Liver (tissue), 8 donors: ENCODE measurements at regions not wholly inside any gene's neighbourhood (a gene's known extent, or its start where the extent isn't known, plus 50 kb on each side); places are given as distances from the start of the nearest gene placed in this dataset.

Source experiments
- DNase-seq: peaks from one replicate; pipeline ENCODE4 v3.0.0-alpha.2; 2017; ENCODE audit warnings: low spot score
- H3K27ac ChIP-seq, 2 donors: one replicate each; pipeline ENCODE4 v1.7.0; 2013; ENCODE audit warnings: inconsistent platforms in 2 of 2, low read length in 2 of 2, control low read depth in 1 of 2, low read depth in 1 of 2, mild to moderate bottlenecking in 1 of 2
- H3K27me3 ChIP-seq, 4 donors: one replicate each; pipeline versions ENCODE4 v1.6.1 to v1.7.0; 2013; ENCODE audit warnings: low read length in 3 of 4, inconsistent platforms in 1 of 4, mild to moderate bottlenecking in 1 of 4, moderate library complexity in 1 of 4; ENCODE audit not compliant: control insufficient read depth in 4 of 4, insufficient read depth in 4 of 4
- H3K36me3 ChIP-seq, 4 donors: one replicate each; pipeline versions ENCODE4 v1.6.1 to v1.7.0; 2013; ENCODE audit warnings: low read length in 3 of 4, mild to moderate bottlenecking in 3 of 4, low read depth in 1 of 4, moderate library complexity in 1 of 4; ENCODE audit not compliant: control insufficient read depth in 4 of 4, insufficient read depth in 3 of 4
- H3K4me1 ChIP-seq, 4 donors: one replicate each; pipeline versions ENCODE4 v1.6.1 to v1.7.0; 2013; ENCODE audit warnings: low read length in 3 of 4, mild to moderate bottlenecking in 3 of 4, moderate library complexity in 1 of 4; ENCODE audit not compliant: control insufficient read depth in 4 of 4, insufficient read depth in 4 of 4
- H3K4me3 ChIP-seq, 3 donors: one replicate each; pipeline versions ENCODE4 v1.6.1 to v1.7.0; 2013; ENCODE audit warnings: low read length in 3 of 3, control low read depth in 1 of 3, low read depth in 1 of 3, mild to moderate bottlenecking in 1 of 3
- H3K9ac ChIP-seq, 2 donors: one replicate each; pipeline ENCODE4 v1.7.0; 2013; ENCODE audit warnings: low read length in 2 of 2, mild to moderate bottlenecking in 2 of 2, moderate library complexity in 2 of 2, control low read depth in 1 of 2, low read depth in 1 of 2
- H3K9me3 ChIP-seq, 4 donors: one replicate each; pipeline versions ENCODE4 v1.6.1 to v1.7.0; 2013; ENCODE audit warnings: low read length in 3 of 4; ENCODE audit not compliant: control insufficient read depth in 4 of 4
- FOXA1 ChIP-seq: IDR thresholded peaks from 2 replicates; pipeline ENCODE4 v1.6.1; 2016; ENCODE audit warnings: antibody characterized with exemption
- GABPA ChIP-seq, 2 donors: IDR thresholded peaks in 1 of 2; conservative IDR thresholded peaks in 1 of 2; 2 replicates each; pipeline ENCODE4 v1.6.1; 2016; ENCODE audit warnings: antibody characterized with exemption in 2 of 2, mild to moderate bottlenecking in 1 of 2, moderate library complexity in 1 of 2
- HNF4G ChIP-seq: IDR thresholded peaks from 2 replicates; pipeline ENCODE4 v1.6.1; 2016; ENCODE audit warnings: antibody characterized with exemption
- NR2F2 ChIP-seq: IDR thresholded peaks from 2 replicates; pipeline ENCODE4 v1.6.1; 2016; ENCODE audit warnings: antibody characterized with exemption
- RAD21 ChIP-seq, 2 donors: IDR thresholded peaks; 2 replicates each; pipeline ENCODE4 v1.6.1; 2016; ENCODE audit warnings: antibody characterized with exemption in 2 of 2, mild to moderate bottlenecking in 2 of 2
- RXRA ChIP-seq, 2 donors: IDR thresholded peaks; 2 replicates each; pipeline ENCODE4 v1.6.1; 2017 to 2018; ENCODE audit warnings: antibody characterized with exemption in 2 of 2, mild to moderate bottlenecking in 1 of 2
- SP1 ChIP-seq: IDR thresholded peaks from 2 replicates; pipeline ENCODE4 v1.6.1; 2018; ENCODE audit warnings: antibody characterized with exemption, mild to moderate bottlenecking
- TAF1 ChIP-seq: conservative IDR thresholded peaks from 2 replicates; pipeline ENCODE4 v1.6.1; 2016; ENCODE audit warnings: antibody characterized with exemption, mild to moderate bottlenecking
- YY1 ChIP-seq: IDR thresholded peaks from 2 replicates; pipeline ENCODE4 v1.6.1; 2016; ENCODE audit warnings: antibody characterized with exemption, mild to moderate bottlenecking
- WGBS: extraction: QIAGEN DNeasy Blood & Tissue Kit; methylation state at CpG from one replicate; pipeline ENCODE4 v1.1.7; 2013; 5-methylcytosine and 5-hydroxymethylcytosine counted together
- TF ChIP-seq, protein P1 (sequence below): IDR thresholded peaks from 2 replicates; pipeline ENCODE4 v1.6.1; 2016; ENCODE audit warnings: antibody characterized with exemption
- TF ChIP-seq, protein P2 (sequence below): IDR thresholded peaks from 2 replicates; pipeline ENCODE4 v1.6.1; 2016; ENCODE audit warnings: antibody characterized with exemption, mild to moderate bottlenecking
- TF ChIP-seq, protein P3 (sequence below): fragments of 150-350 bp; IDR thresholded peaks from 2 replicates; pipeline ENCODE4 v1.5.1; 2017; ENCODE audit warnings: improper control_type of control experiment, low read depth, low read length; ENCODE audit not compliant: missing input control
- donor health status: healthy.
- donor health status: healthy.
- donor health status: healthy.
- donor health status: healthy.
- donor health status: healthy.

DNA sequence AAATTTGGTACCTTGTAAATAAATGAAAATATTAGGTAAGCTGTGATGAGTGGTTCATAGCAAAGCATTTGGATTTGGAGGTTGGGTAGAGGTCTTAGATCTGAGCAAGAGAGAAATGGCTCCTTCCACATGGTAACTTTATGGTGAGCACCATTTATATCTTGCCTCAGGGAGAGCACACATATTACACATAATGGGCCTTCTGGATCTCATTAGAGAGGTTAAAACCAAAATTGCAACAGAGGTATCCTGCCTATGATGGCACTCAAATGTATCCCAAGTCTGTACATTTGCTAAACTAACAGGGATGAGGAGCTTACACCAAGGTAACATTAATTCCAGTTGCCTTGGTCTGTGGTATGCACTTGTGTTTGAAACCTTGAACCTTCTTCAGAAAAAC, 87.1 kb upstream of the PUDP start:
- TF ChIP-seq, protein P1, sequence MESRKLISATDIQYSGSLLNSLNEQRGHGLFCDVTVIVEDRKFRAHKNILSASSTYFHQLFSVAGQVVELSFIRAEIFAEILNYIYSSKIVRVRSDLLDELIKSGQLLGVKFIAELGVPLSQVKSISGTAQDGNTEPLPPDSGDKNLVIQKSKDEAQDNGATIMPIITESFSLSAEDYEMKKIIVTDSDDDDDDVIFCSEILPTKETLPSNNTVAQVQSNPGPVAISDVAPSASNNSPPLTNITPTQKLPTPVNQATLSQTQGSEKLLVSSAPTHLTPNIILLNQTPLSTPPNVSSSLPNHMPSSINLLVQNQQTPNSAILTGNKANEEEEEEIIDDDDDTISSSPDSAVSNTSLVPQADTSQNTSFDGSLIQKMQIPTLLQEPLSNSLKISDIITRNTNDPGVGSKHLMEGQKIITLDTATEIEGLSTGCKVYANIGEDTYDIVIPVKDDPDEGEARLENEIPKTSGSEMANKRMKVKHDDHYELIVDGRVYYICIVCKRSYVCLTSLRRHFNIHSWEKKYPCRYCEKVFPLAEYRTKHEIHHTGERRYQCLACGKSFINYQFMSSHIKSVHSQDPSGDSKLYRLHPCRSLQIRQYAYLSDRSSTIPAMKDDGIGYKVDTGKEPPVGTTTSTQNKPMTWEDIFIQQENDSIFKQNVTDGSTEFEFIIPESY, result no peak
- TF ChIP-seq RXRA (IDR thresholded peaks at IDR 0.05) (no peak), FOXA1 (no peak), GABPA (IDR thresholded peaks at IDR 0.05 in 1 of 2, conservative IDR thresholded peaks at IDR 0.05 in 1 of 2) (no peak)
- TF ChIP-seq, protein P2, sequence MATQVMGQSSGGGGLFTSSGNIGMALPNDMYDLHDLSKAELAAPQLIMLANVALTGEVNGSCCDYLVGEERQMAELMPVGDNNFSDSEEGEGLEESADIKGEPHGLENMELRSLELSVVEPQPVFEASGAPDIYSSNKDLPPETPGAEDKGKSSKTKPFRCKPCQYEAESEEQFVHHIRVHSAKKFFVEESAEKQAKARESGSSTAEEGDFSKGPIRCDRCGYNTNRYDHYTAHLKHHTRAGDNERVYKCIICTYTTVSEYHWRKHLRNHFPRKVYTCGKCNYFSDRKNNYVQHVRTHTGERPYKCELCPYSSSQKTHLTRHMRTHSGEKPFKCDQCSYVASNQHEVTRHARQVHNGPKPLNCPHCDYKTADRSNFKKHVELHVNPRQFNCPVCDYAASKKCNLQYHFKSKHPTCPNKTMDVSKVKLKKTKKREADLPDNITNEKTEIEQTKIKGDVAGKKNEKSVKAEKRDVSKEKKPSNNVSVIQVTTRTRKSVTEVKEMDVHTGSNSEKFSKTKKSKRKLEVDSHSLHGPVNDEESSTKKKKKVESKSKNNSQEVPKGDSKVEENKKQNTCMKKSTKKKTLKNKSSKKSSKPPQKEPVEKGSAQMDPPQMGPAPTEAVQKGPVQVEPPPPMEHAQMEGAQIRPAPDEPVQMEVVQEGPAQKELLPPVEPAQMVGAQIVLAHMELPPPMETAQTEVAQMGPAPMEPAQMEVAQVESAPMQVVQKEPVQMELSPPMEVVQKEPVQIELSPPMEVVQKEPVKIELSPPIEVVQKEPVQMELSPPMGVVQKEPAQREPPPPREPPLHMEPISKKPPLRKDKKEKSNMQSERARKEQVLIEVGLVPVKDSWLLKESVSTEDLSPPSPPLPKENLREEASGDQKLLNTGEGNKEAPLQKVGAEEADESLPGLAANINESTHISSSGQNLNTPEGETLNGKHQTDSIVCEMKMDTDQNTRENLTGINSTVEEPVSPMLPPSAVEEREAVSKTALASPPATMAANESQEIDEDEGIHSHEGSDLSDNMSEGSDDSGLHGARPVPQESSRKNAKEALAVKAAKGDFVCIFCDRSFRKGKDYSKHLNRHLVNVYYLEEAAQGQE, result no peak

DNA sequence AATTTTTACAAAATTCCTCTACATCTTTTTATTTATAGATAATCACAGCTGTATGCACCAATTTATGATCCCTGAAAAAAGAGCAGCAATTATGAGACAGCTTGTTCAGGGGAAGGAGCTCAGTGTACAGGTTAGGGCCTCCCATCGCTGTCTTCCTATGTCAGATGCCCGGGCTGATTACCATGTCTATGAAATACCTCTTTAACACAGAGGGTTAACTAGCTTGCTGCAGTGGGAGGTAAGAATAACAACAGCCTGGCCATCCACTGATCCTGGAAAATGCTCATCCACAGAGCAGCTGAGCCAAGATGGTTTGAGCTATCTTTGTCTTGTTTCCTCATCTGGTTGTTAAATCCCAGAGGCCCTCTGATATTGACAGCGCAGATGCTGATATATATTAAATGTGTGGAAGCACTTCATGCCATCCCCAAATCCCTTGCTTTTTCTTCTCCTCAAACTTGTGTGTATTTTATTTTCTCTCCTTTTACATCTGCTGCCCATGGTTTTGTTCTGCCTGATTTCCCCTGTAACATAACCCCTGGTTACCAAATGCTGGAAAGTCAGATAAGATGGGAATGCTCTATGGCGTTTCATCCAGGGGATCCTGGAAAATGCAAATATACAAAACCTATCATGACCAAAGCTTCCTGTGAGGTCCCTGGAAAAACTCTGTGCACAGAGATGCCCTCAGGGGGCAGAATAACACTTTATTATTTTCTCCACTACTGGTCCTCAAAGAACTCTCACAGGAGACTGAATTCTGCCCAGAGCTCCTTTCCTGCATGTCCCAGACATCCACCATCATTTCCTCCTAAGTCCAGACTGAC, 85.8 kb upstream of the PUDP start:
- Histone ChIP-seq H3K9ac (no peak overlapping the region), H3K27ac (no peak overlapping the region), H3K27me3 (no peaks in the 10 kb centered on the region), H3K4me1 (no peaks in the 10 kb centered on the region), H3K9me3 (no peaks in the 10 kb centered on the region), H3K36me3 (no peaks in the 10 kb centered on the region), H3K4me3 (no peak overlapping the region)
- no peak for DNase-seq
- WGBS, result 90% methylated on average over 4 of the region's 4 CpGs
- TF ChIP-seq, protein P3, sequence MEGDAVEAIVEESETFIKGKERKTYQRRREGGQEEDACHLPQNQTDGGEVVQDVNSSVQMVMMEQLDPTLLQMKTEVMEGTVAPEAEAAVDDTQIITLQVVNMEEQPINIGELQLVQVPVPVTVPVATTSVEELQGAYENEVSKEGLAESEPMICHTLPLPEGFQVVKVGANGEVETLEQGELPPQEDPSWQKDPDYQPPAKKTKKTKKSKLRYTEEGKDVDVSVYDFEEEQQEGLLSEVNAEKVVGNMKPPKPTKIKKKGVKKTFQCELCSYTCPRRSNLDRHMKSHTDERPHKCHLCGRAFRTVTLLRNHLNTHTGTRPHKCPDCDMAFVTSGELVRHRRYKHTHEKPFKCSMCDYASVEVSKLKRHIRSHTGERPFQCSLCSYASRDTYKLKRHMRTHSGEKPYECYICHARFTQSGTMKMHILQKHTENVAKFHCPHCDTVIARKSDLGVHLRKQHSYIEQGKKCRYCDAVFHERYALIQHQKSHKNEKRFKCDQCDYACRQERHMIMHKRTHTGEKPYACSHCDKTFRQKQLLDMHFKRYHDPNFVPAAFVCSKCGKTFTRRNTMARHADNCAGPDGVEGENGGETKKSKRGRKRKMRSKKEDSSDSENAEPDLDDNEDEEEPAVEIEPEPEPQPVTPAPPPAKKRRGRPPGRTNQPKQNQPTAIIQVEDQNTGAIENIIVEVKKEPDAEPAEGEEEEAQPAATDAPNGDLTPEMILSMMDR, result no peak
- no peak for TF ChIP-seq YY1
- no peak for TF ChIP-seq TAF1
- no peak for TF ChIP-seq HNF4G
- TF ChIP-seq NR2F2, result no peak
- no peak for TF ChIP-seq RAD21 (IDR thresholded peaks at IDR 0.05)
- no peak for TF ChIP-seq SP1

More for the DNA sequence above, 87.1 kb upstream of the PUDP start:
- H3K36me3 ChIP-seq, result no peaks in the 10 kb centered on the region
- H3K27ac ChIP-seq, result no peak overlapping the region
- no peak for DNase-seq
- no peak overlapping the region for H3K4me3 ChIP-seq
- no peak overlapping the region for H3K9ac ChIP-seq
- no peaks in the 10 kb centered on the region for H3K9me3 ChIP-seq
- H3K27me3 ChIP-seq, result no peaks in the 10 kb centered on the region
- H3K4me1 ChIP-seq, result no peaks in the 10 kb centered on the region
